ENCODE measurements at regions not wholly inside any gene's neighbourhood (a gene's known extent, or its start where the extent isn't known, plus 50 kb on each side); places are given as distances from the start of the nearest gene placed in this dataset.

- Histone ChIP-seq H3K4me1 (no peaks in the 10 kb centered on the region), H3K27me3 (no peaks in the 10 kb centered on the region), H3K27ac (no peak overlapping the region), H3K36me3 (no peaks in the 10 kb centered on the region), H3K4me3 (no peak overlapping the region), H3K9me3 (peaks cover 0 to 9% (median 0%) of the 10 kb centered on the region in 11 donors)
- TF ChIP-seq CTCF (IDR thresholded peaks at IDR 0.05) = no peak
- no peak for DNase-seq
- 77 to 90% methylated on average over 2 of the region's 2 CpGs for WGBS, 2 donors
- no peak for ATAC-seq
- intact Hi-C loops (cut with DNase I) = no loop called here
Measured at GRCh38 chr4:32374206-32374605, 1654.0 kb downstream of the PCDH7 start.

GRCh38 chr4:32393806-32394205 lies 1673.6 kb downstream of the PCDH7 start:
- no peaks in the 10 kb centered on the region for H3K9me3 ChIP-seq
- H3K27ac ChIP-seq = no peak overlapping the region
- no peak overlapping the region for H3K4me3 ChIP-seq
- intact Hi-C loops (cut with DNase I) = no loop called here
- WGBS, 2 donors = 43 to 45% methylated on average over 3 of the region's 3 CpGs
- H3K4me1 ChIP-seq = no peaks in the 10 kb centered on the region
- DNase-seq = no peak
- no peaks in the 10 kb centered on the region for H3K36me3 ChIP-seq
- TF ChIP-seq CTCF (IDR thresholded peaks at IDR 0.05) = no peak
- H3K27me3 ChIP-seq = no peaks in the 10 kb centered on the region
- no peak for ATAC-seq

- no peaks in the 10 kb centered on the region for H3K27me3 ChIP-seq
- H3K27ac ChIP-seq = no peak overlapping the region
- DNase-seq = no peak
- no peak for TF ChIP-seq CTCF (IDR thresholded peaks at IDR 0.05)
- 96 to 97% methylated on average over 1 of the region's 1 CpG for WGBS, 2 donors
- no peaks in the 10 kb centered on the region for H3K4me1 ChIP-seq
- no peak overlapping the region for H3K4me3 ChIP-seq
- intact Hi-C loops (cut with DNase I) = no loop called here
- ATAC-seq = no peak
- no peaks in the 10 kb centered on the region for H3K9me3 ChIP-seq
- H3K36me3 ChIP-seq = no peaks in the 10 kb centered on the region
Measured at GRCh38 chr4:32394255-32394654, 1674.1 kb downstream of the PCDH7 start.

- H3K27me3 ChIP-seq = no peaks in the 10 kb centered on the region
- no peaks in the 10 kb centered on the region for H3K36me3 ChIP-seq
- WGBS, 2 donors = 64 to 75% methylated on average over 7 of the region's 7 CpGs
- ATAC-seq (no peak), DNase-seq (no peak)
- H3K9me3 ChIP-seq = peaks cover 0 to 3% (median 0%) of the 10 kb centered on the region in 11 donors
- no peak for TF ChIP-seq CTCF (IDR thresholded peaks at IDR 0.05)
- H3K4me1 ChIP-seq = no peaks in the 10 kb centered on the region
- H3K4me3 ChIP-seq = no peak overlapping the region
- no peak overlapping the region for H3K27ac ChIP-seq
- intact Hi-C loops (cut with DNase I) = no loop called here
Measured at GRCh38 chr4:32396507-32397070, 1676.4 kb downstream of the PCDH7 start.
